GM19324 (cell line): ENCODE measurements at regions not wholly inside any gene's neighbourhood (a gene's known extent, or its start where the extent isn't known, plus 50 kb on each side); places are given as distances from the start of the nearest gene placed in this dataset.

Source experiments
- ATAC-seq: cut with Tn5 transposase; IDR thresholded peaks from one replicate; pipeline ENCODE4 v1.9.1; 2021; ENCODE audit warnings: mild to moderate bottlenecking, moderate library complexity; ENCODE audit not compliant: unreplicated experiment, low FRiP score

DNA sequence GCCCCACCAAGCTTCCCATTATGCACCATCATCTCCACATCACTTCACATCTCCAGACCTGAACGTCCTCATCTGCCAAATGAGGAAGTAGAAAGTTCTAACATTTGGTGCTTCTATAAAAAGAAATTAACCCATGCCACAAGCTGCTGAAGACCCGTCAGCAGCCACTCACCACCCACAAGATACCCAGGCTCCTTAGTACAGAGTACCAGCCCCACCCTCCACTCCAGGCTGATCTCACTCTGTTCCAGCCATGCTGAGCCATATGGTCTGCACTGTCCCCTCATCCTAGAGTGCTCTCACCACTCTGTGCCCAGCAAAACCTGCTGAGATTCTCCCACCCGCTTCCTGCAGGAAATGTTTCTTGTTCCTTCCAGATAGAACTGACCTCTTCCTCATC lies 240.8 kb upstream of the PPARGC1A start:
- ATAC-seq, result no peak

DNA sequence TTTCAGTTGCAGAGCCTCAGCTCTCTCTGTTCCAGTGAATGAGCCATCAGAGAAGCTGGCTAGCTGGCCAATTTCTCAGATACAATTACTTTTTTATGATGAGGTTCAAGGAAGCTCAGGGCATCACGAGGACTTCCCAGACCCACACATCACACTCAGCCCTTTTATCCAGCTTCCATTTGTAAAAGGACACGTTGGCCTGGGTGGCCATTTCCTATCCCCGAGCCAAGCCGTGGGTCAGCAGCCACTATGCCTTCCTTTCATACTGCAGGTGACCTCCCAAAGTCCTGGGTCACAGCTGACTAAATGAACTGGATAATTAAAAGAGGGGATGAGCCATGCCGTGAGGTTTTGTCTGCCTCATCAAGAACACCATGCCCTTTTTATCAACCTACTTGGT lies 236.9 kb upstream of the PPARGC1A start:
- no peak for ATAC-seq

DNA sequence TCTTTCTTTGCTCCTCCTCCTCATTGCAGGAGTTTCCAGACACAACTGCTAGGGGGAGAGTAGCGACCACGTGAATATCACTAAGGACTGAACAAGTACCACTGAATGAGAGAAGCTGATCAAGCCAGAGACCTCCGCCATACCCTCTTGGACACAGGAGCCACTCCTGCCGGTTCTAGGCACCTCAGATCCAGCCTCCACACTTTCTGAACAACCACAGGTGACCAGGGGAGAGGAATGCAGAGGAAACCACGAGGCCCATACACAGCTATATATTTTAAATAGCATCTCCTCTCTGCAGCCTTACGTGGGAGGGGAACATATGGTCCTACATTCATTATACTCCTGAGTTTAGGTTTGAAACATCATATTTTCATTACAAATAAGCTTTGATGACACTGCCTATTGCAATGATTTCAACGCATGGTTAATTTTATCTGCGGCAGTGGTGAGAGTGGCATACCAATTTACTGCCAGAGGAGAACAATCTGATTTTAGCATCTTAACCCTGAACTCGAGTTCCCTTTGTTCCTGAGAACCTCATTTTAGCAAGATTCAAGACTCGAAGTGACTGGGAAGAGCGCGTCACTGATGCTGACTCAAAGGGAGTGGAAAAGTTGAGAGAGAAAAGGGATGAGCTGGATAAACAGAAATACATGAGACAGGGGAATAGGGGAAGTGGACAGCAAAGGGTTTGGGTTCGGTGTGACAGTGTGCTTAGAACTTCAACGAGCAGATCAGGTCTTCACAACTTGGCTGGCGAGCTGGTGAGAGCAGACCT lies 231.7 kb upstream of the PPARGC1A start:
- ATAC-seq, result no peak

DNA sequence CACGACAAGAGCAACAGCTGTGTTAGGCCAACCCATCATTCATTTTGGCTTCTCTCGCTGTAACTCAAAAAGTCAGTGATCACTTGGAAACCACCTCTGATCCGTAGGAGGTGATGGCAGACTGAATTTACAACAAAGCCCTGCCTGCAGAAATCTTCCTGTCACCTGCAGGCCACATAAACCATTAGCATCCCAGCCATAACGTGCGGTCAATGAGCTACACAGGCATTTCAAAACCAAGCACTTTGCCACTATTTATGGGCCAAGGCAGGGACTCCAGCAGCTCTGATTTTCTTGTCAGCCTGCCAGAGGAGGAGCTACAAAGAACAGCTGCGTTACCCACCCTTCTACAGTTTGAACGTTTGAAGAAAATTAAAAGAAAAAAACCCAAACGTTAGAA lies 228.1 kb upstream of the PPARGC1A start:
- no peak for ATAC-seq

DNA sequence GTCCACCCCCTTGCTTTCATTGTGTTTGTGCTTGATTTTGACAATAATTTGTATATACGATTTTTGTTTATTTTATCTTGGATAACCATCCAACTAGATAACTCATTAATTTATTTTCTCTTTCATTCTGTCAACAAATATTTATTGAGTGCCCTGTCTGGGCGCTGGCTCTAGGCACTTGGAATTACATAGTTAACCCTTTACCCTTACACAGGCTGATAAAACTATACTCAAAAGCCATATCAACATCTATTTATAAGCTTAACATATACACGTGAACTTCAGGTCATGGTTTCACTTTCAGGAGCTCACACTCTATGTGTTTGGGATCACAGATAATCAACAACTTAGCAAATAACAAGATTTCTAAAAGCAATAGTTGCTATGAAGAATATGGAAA lies 226.3 kb upstream of the PPARGC1A start:
- no peak for ATAC-seq

DNA sequence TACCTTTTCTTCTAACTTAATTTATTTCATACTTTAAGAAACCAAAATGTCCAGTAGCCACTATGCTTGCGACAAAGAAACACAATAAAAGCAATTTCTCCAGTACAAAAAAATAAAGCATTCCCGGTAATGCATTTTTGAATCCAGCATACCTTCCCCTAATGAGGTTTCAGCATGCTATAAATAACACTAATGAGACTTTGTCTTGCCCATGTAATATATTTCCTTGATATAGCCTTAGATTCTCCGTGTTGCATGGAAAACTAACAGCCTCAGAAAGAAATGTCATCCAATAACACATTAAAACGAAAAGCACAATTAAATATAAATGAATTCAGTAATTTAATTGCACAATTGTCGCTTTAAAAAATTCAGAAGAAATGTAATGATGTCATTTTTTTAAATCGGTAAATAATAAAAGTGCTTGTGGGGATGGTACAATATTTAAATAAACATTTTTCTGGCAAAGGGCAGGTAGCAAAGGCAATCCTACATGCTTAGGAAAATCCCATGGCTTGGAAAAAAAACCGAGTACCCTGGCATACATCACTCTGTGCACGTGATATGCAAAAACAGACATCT lies 225.2 kb upstream of the PPARGC1A start:
- ATAC-seq, result no peak

DNA sequence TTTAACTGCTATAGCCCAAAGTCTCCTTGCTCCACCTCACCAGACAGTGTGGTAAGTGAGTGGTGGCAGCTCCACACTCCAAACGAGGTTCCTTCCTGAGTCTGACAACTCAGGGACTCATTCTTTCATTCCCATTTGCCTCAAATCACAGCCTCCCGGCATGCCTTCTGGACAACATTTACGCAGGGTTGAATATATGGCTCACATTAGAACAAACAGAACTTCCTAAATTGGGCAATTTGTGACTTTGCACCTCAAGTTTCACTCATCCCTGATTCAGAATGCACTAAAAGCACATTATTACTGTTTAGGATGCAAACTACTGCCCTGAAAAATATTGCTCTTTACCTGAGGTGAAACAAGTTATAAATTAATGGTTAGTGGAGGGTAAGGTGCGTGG lies 224.6 kb upstream of the PPARGC1A start:
- no peak for ATAC-seq

DNA sequence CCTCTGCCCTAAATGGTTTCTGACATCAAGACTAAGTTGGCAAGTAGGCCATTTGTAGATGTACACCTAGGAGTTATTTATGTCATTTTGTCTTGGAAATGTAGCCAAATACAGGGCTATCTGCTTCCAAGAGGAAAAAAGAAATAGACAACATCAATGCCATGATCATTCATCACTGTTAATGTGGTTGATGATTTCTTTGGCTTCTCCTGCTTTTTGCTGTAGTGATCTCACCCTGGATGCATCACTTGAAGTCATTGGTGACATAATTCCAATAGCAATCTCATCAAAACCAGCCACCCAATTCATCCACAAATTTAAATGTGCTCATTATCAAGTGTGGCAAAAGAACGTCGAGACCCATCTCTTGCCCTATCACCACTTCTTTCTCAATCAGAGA lies 222.6 kb upstream of the PPARGC1A start:
- ATAC-seq, result no peak

DNA sequence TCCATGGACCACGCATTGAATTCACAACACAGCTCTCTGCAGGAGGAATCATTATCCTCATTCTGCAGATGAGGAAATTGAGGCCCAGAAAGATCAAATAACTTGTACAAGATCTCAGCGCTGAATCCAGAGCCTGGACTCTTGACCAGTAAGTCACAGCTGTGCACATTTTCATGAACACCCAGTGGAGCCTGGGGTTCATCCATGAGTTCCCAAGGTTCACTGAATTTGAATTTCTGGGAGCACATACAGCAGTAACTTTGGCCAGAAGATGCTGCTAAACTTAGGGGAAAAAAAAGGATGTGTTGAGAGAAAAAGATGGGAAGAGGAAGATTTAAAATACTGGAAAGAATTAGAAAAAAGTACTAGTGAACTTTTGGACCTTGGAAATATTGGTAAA lies 218.7 kb upstream of the PPARGC1A start:
- ATAC-seq, result no peak

DNA sequence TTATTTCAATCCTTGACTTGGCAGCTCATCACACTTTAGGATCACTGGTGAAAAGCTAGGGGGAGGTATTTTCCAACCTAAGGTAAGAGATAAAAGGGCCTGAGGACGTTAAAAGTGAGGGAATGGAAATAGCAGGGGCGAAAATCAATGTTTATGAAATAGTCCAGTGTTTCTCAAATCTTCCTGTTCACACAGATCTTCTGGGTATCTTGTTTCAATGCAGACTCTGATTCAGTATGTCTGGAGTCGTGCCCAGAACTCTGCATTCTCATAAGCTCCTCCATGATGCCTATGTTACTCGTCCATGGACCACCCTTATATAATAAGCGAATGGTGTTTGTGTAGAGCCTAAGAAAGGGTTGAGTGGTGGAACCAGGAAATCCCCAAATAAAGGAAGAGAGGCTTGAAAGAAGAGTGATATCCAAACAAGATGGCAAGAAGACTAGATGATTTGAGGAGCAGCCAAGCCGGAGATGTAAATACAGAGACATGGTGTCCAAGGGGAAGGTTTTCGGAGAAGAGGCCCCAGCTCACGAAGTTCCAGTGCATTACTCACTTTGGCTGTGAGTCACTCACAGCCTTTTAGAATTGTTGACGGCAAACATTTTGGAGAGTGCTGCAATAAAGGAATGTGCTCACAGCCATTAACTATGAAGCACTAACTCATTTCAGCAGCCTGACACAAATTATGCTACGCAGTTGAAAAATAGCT lies 215.6 kb upstream of the PPARGC1A start:
- no peak for ATAC-seq

DNA sequence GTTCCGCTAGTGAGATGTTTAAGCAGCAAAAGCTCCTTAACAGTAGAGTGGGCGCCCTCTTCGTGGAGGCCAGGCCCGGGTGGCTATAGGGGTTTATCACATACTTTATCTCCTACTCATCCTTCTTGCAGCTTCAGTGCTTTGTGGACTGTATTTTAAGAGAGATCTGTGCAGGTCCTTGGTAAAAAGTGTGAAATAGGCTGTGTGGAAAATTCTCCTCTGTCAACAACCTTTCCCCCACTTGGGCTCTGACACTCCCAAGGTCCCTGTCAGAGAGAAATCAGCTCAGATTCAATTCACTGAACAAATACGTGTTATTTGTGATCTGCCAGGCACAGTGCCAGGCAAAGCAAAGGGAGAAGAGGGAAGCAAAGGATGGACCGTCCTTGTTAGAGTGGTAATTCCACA lies 214.3 kb upstream of the PPARGC1A start:
- no peak for ATAC-seq

DNA sequence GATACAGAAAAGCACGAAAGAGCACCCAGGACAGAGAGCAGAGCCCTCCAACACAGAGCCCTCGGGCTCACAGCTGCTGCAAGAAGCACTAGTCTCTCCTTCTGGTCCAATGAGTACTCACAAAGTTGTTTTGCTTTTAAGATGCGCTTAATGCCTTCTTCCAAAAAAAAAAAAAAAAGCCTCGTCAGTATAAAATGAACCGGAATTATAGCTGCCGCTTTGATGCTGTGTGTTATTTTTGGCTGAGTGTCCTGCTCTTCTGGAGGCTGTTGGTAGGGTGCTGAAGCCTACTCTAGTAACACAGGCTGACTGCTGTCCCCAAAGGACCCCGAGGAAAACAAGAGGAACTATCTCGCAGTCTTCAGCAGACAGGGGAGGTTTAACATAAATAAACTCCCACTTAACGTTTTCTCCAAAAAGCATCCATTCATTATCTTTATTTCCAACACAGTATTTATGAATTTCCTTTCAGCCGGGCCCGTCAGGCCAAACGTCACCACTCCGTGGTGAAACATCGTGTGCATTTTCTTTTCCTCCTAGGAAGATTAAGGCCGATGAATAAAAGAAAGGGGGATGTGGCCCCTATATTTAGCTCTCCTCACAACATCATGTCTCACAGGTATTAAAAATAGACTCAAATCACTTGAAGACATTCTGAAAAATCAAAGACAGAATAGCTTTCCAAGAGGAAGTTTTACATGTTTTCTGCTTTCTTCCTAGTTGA lies 213.7 kb upstream of the PPARGC1A start:
- ATAC-seq, result no peak

DNA sequence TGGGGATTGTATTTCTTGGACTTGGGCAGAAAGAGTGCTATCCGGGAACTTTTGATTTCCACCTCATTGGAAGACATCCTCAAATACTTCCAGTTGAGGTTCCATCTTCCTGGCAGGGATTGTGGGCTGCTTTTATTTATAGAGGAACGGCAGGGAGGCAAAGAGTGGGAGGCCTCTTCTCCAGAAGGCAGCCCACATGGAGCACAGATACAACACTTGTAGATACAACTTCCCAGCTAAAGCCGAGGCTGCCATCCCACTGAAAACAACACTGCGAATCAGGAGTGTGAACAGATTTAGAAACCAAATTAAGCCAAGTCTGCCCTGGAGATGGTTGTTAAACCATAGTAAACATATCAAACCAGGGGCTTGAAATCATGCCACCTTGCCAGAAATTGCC lies 212.8 kb upstream of the PPARGC1A start:
- ATAC-seq, result no peak

DNA sequence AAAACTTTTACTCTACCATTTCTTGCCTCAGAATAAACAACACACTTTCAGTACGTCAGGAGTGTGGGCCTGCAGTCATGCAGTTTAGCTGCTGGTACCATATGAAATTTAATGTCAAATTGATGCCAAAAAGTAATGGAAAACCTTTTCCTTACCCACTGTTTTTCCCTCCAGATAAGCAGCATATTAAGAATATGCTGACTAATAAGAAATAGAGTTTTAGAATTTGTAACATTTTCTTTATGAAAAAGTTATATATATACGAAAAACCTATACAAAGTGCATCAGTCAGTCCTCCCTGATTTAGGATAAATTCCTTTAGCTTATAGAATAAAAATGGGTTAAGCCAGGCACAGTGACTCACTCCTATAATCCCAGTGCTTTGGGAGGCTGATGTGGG lies 206.8 kb upstream of the PPARGC1A start:
- ATAC-seq, result no peak

DNA sequence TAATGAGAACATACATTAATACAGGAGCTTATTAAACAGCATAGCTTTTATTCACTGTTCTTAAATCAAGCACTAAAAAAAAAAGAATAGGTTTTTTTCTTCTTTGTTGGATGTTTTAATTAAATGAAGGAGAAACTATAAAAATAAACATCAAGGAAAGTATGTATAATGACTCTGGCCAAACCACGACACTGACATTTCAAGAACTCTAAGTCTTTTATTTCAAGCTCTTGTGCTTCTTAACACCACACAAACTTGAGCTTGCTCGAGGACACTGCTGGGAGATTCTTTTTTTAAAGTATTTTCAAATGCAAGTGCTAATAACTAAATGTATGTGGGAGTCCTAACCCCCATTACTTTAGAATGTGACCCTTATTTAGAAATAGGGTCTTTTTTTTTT lies 204.9 kb upstream of the PPARGC1A start:
- no peak for ATAC-seq

DNA sequence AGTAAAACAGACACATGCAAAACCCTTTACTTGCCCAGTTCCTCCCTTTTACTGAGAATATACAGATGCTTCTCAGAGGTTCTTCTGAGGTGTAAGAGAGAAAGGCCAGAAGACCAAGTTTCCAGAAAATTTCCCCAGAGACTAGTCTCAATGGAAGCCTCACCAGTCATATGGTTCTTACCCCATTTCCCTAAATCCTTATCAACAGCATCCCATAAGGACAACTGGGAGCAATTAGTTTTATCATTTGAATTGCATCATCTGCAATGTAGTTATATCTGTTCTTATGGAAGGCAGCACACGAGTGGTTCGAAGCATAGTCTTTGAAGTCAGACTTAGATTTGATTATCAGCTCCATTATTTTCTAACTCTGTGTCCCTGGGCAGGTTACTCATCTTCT lies 203.6 kb upstream of the PPARGC1A start:
- ATAC-seq, result no peak

DNA sequence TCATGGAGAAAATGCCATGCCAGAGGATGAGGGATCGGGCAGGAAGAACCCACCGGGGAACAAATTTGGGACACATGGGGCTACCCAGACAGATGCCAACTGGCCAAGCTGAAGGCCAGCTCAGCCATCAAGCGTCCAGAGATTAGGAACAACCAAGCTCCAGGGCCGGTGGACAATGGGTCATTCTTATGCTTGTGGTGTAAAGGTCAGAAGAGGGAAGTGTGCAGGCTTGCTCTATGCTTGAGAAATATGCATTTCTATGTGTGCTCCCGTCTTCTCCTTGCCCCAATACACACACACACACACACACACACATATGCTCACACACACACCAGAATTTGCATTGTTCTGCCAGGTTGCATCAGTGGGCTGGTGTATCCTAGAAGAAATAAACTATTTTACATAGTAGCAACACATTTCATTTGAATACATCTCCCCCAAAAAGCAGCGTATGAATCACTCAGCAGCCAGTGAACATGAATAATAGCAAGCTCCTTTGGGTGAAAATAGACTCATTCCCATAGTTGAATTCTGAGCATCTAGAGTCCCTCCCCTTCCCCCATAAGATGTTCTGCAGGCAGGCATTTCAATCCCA lies 201.9 kb upstream of the PPARGC1A start:
- no peak for ATAC-seq

DNA sequence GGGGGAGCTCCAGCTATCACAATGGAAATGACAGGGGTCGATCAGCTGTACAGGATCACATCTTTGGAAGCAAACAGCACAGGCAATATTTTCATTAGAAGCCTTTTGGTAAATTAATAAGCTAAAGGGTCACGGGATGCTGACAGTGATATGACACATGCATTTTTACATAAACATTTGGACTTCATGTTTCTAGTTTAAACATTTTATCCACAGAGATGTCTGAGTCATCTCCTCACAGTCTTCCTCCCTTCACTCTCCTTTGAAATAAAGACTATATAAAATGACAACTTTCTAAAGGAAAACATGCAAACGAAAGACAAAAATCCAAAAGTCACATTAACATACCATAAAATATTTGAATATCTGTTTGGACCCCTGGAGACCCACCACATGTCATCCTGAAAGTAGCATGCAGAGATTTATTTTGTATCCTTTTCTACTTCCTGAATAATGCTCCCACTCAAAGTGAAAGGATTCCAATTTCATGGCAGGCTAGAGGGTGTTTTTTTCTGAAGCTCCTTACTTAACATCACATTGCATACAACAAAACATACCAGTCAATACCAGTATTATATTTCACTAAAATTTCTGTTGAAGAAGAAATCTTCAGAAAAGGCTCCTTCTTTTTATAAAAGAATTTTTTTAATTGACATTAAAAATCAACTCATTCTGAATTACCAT lies 200.1 kb upstream of the PPARGC1A start:
- ATAC-seq, result no peak

DNA sequence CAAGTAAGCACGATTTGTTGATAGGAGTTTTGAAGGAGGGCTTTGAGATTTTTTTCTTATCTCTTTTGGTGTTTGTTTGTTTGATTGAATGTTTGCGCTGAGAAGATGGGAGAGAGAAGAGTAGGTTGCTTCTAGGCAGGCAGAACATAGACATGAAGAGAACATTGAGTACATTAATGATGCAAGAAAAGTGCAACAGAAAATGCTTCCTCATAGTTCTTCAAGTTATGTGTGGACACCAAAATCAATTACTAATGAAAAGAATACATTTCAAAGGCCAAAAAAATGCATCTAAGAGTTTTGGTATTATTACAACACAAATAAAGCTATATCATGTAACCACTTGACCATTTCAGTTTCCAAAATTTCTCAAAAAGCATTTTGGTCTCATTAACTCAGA lies 191.0 kb upstream of the PPARGC1A start:
- ATAC-seq, result no peak

DNA sequence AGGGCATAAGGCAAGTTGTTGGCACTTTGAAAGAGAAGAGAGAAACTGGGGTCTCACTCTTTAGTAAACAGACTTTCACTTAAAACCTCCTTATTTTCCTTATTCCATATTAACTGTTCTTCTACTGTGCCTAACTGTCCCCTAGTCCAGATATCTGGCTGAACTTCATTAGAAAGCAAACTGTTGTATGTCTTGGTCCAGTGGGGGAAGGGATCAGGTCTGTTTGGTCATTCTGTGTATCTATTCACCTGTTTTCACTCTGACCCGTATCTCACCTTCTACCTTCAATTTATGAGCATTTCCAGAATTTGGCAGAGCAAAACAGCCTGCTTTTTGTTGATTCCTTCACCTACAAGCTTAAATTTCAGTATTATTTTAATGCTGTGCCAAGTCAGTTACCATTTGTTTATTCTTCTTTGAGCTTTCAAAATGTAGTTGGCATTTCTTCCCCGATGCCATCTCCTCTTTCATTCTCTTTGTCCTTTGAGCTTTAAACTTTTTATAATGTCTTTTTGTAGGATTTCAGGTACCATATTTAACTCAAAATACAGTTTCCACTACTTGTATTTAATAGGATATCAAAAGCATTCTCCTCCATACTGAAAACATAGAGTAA lies 188.6 kb upstream of the PPARGC1A start:
- no peak for ATAC-seq
